Calu3 (cell line): ENCODE measurements at regions not wholly inside any gene's neighbourhood (a gene's known extent, or its start where the extent isn't known, plus 50 kb on each side); places are given as distances from the start of the nearest gene placed in this dataset.

ENCODE experiments used
- BruUV-seq: library from RNA; stranded (reverse); fragments of 400-500 nt; replicated peaks from 2 replicates; lab custom pipeline; 2021; lab: Mats Ljungman, UMichigan
- CTCF ChIA-PET: fragments of 300-600 bp; sonication (Branson Sonifier 250); formaldehyde crosslinking; loops from one replicate; lab custom pipeline; 2022; ENCODE audit warnings: antibody characterized with exemption; lab: Charles Lee
- DNase-seq: peaks from one replicate; pipeline ENCODE4 v3.0.0; 2022
- H3K27ac Mint-ChIP-seq: one replicate; pipeline ENCODE4 v1.8.0; 2022; ENCODE audit warnings: mixed read lengths; ENCODE audit not compliant: unreplicated experiment
- H3K27me3 Mint-ChIP-seq: one replicate; pipeline ENCODE4 v1.8.0; 2022; ENCODE audit warnings: mixed read lengths; ENCODE audit not compliant: unreplicated experiment
- H3K36me3 Mint-ChIP-seq: one replicate; pipeline ENCODE4 v1.8.0; 2022; ENCODE audit warnings: mild to moderate bottlenecking, moderate library complexity, mixed read lengths; ENCODE audit not compliant: insufficient read depth, unreplicated experiment
- H3K4me1 Mint-ChIP-seq: one replicate; pipeline ENCODE4 v1.8.0; 2022; ENCODE audit warnings: mild to moderate bottlenecking, low read depth, mixed read lengths; ENCODE audit not compliant: unreplicated experiment
- H3K4me3 Mint-ChIP-seq: one replicate; pipeline ENCODE4 v1.8.0; 2022; ENCODE audit warnings: mild to moderate bottlenecking, low read depth, moderate library complexity, mixed read lengths; ENCODE audit not compliant: unreplicated experiment
- H3K9me3 Mint-ChIP-seq: one replicate; pipeline ENCODE4 v1.8.0; 2022; ENCODE audit warnings: low read depth, mixed read lengths; ENCODE audit not compliant: unreplicated experiment
- CTCF ChIP-seq: fragments of 200-600 bp; IDR thresholded peaks from one replicate; pipeline ENCODE4 v1.8.0; 2022; ENCODE audit warnings: antibody characterized with exemption; ENCODE audit not compliant: unreplicated experiment
- intact Hi-C: fragments of 100-400 bp; cut with micrococcal nuclease; formaldehyde crosslinking; loops from one replicate; pipeline ENCODE4 v1.10.0; 2022; ENCODE audit not compliant: unreplicated experiment

GRCh38 chr15:77803487-77803886 lies 170.8 kb upstream of the LINGO1 start:
- CTCF ChIA-PET: no interaction called here
- intact Hi-C loops: no loop called here
- TF ChIP-seq CTCF: no peak
- no peak for DNase-seq
- Mint-ChIP-seq H3K27me3 (peaks cover 94% of the 10 kb centered on the region), H3K4me3 (no peak overlapping the region), H3K27ac (no peak overlapping the region), H3K36me3 (no peaks in the 10 kb centered on the region), H3K9me3 (no peaks in the 10 kb centered on the region), H3K4me1 (no peaks in the 10 kb centered on the region)
- BruUV-seq: no TSS peak

- Mint-ChIP-seq H3K27me3 (peaks cover 88% of the 10 kb centered on the region), H3K4me3 (no peak overlapping the region), H3K27ac (no peak overlapping the region), H3K36me3 (no peaks in the 10 kb centered on the region), H3K4me1 (no peaks in the 10 kb centered on the region), H3K9me3 (no peaks in the 10 kb centered on the region)
- BruUV-seq: no TSS peak
- CTCF ChIA-PET: no interaction called here
- intact Hi-C loops: no loop called here
- DNase-seq: no peak
- TF ChIP-seq CTCF: no peak
These were observed 167.6 kb upstream of the LINGO1 start for GRCh38 chr15:77800305-77800704.

GRCh38 chr15:77798847-77799246 lies 166.1 kb upstream of the LINGO1 start:
- no peaks in the 10 kb centered on the region for H3K36me3 Mint-ChIP-seq
- no peak for DNase-seq
- H3K9me3 Mint-ChIP-seq: no peaks in the 10 kb centered on the region
- intact Hi-C loops: no loop called here
- no peaks in the 10 kb centered on the region for H3K4me1 Mint-ChIP-seq
- no TSS peak for BruUV-seq
- H3K4me3 Mint-ChIP-seq: no peak overlapping the region
- no peak overlapping the region for H3K27ac Mint-ChIP-seq
- CTCF ChIA-PET: no interaction called here
- peaks cover 87% of the 10 kb centered on the region for H3K27me3 Mint-ChIP-seq
- no peak for TF ChIP-seq CTCF

GRCh38 chr15:77798151-77798835 lies 165.6 kb upstream of the LINGO1 start:
- H3K4me3 Mint-ChIP-seq: no peak overlapping the region
- no peak for DNase-seq
- H3K27ac Mint-ChIP-seq: no peak overlapping the region
- no peak for TF ChIP-seq CTCF
- no peaks in the 10 kb centered on the region for H3K36me3 Mint-ChIP-seq
- CTCF ChIA-PET: interaction anchor here (1.3 kb wide), 1 partner anchor 23 kb away, joined by 3 read pairs; no protein-coding TSS in a partner anchor
- intact Hi-C loops: no loop called here
- no peaks in the 10 kb centered on the region for H3K4me1 Mint-ChIP-seq
- no peaks in the 10 kb centered on the region for H3K9me3 Mint-ChIP-seq
- peaks cover 87% of the 10 kb centered on the region for H3K27me3 Mint-ChIP-seq
- BruUV-seq: no TSS peak
